ENCODE measurements at regions not wholly inside any gene's neighbourhood (a gene's known extent, or its start where the extent isn't known, plus 50 kb on each side); places are given as distances from the start of the nearest gene placed in this dataset.

- no peak for DNase-seq
Measured at GRCh38 chr16:6988846-6989245, 343.8 kb upstream of the RBFOX1 start.

DNA sequence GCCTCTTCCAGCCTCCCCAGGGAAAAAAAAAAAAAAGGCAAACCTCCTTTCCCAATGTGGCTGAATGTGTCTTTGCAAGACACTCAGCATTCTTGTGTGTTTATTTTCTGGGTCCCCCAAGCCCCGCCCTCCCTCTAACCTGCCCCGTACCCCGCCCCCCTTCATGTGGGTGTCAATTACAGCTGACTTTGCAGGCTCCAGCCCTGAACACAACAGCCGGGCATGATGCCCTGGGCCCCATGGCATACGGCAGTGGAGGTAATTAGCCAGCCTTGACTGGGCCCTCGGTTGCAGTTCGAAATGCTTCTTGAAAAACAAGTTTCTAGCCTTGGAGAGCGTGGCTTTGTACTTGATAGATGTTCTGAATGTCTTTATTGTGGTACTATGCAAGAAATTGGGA, 354.7 kb upstream of the RBFOX1 start:
- no peak for DNase-seq

GRCh38 chr16:6977291-6977690, 355.4 kb upstream of the RBFOX1 start:
- no peak for DNase-seq

- DNase-seq, result no peak
Measured at GRCh38 chr16:6976716-6977115, 355.9 kb upstream of the RBFOX1 start.

DNA sequence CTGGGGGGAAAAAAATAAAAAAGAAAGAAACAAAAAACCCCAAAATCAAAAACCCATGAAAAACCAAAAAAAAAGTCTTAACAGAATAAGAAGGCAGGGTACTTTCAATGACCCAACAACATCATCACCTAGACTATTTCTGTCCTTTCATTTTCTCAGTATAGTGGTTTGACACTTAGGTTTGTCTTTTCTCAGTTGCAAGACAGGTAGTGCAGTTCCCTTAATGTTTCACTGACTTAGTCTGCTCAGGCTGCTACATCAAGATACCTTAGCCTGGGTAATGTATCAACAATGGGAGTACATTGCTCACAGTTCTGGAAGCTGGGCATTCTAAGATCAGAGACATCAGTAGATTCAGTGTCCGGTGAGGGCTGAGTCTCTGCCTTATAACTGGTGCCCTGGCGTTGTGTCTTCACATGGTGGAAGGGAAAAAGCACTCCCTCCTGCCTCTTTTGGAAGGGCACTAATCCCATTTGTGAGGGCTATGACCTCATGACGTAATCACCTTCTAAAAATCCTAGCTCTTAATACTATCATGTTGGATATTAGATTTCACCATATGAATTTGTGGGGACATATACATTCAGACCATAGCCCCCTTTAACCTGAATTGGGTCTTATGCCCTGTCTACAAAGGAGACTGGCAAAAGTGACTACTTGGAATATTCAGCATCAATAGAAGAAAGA, 362.3 kb upstream of the RBFOX1 start:
- no peak for DNase-seq

GRCh38 chr16:6969594-6969993, 363.1 kb upstream of the RBFOX1 start:
- no peak for DNase-seq

DNA sequence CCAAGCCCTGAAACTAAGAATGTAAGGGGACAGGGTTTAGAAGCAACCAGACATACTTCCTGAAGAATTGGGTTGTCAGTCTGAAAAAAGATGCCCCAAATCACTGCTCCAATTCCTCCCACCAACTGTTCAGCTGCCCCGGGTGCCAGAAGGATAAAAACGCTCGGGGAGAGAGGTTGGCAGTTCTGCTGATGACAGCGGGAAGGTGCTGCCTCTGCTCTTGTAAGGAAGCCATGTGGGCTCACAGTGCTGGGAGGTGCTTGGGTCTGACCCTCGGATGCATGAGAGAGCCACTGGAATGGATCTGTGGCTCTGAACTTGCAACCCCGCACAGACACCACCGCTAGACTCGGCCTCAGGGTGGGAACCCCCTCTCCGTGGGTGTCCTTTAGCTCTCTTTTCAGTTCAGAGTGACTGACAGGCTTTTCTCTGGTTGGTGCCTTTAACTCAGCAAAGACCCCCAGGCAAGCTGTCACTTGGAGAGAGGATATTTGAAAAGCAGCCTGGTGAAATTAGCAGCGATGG, 364.8 kb upstream of the RBFOX1 start:
- DNase-seq, result no peak

DNA sequence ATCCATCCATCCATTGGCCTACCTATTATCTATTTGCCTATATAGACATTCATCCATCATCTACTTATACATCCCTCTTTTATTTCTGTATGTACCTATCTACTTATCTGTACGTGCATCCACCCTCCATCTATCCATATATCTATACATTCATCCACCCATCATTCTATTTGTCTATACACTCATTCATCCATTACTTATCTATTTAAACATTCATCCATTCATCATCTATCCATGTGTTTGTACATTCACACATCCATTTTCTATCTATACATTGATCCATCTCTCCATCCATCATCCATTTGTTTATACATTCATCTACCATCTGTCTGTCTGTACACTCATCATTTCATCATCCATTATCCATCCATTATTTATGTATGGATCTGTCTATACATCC, 365.7 kb upstream of the RBFOX1 start:
- no peak for DNase-seq

DNA sequence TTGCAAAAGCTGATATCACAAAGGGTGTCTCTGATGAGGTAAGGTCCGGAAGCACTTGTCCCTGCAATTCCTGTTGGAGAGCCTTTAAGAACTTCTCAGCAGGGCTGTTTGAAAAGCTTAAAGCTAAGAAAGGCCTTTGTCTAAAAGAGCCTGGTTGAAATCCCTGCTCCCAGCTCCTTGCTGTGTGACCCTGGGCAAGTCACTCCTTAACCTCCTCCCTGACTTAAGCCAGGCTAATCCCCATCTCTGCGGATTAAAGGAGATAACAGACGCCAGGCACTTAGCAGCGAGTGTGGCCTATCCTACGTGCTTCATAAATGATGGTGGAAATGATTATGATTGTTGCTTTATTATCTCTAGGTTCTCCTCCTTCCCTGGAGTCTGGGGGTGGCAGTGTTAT, 368.0 kb upstream of the RBFOX1 start:
- no peak for DNase-seq

DNA sequence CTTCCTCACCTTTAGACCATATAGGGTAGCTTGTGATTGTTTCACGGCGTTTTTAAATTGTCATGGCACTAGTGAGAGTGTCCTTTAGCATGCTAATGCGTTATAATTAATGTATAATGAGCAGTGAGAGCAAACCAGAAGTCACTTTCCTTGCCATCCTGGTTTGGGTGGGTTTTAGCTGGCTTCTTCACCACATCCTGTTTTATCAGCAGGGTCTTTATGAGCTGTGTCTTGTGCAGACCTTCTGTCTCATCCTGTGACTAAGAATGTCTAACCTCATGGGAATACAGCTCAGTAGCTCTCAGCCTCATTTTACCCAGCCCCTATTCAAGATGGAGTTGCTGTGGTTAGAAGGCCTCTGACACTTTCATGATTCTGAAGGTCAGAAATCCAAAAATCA, 370.9 kb upstream of the RBFOX1 start:
- no peak for DNase-seq

GRCh38 chr16:6958184-6958583, 374.5 kb upstream of the RBFOX1 start:
- DNase-seq, result no peak

DNA sequence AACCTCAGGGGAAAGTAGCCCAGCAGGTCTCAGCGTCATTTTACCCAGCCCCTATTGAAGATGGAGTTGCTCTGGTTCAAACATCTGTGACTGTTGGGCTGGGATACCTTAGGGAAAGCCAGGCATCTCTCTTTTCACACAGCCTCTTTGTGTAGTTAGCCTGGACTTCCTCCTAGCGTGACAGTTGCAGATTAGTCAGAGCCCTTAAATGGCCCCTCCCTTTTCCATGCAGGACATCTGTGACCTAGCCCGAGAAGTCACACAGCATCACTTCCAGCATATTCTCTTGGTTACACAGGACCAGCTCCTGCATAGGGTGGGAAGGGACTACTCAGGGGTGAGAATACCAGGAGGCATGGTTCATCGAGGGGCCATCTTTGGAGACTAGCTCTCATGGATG, 375.0 kb upstream of the RBFOX1 start:
- DNase-seq, result no peak

GRCh38 chr16:6956511-6956910, 376.1 kb upstream of the RBFOX1 start:
- DNase-seq, result no peak

GRCh38 chr16:6955303-6955702, 377.3 kb upstream of the RBFOX1 start:
- DNase-seq, result no peak

DNA sequence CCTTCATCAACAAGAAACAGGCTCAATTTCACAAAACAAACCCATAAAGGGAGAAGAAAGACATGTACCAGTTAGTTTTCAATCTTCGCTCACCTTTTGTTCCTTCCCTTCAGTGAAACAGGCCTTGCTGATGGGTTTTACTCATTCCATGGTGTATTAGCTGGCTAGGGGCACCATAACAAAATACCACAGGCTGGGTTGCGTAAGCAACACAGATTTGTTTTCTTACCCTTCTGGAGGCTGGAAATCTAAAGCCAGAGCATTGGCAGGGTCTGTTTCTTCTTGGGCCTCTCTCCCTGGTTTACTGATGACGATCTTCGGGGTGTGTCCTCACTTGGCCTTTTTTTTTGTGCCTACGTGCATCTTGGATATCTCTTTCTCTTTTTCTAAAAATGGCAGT, 383.4 kb upstream of the RBFOX1 start:
- DNase-seq, result no peak

- no peak for DNase-seq
Measured at GRCh38 chr16:6947291-6947690, 385.4 kb upstream of the RBFOX1 start.

DNA sequence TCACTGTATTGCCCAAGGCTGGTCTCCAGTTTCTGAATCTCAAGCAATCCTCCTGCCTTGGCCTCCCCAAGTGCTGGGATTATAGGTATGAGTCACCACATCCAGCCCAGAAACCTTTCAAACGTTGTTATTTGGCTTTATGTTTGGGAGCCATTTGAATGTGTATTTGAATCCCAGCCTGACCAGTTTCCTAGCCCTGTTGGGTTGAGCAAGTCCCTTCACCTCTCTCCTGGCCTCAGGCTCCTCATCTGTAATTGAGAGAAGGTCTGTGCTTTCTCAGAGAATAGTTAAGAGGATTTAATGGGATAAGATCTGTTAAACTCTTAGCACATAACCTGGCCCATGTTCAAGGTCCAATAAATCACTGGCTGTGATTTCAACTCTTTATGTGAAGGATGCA, 385.8 kb upstream of the RBFOX1 start:
- DNase-seq, result no peak

DNA sequence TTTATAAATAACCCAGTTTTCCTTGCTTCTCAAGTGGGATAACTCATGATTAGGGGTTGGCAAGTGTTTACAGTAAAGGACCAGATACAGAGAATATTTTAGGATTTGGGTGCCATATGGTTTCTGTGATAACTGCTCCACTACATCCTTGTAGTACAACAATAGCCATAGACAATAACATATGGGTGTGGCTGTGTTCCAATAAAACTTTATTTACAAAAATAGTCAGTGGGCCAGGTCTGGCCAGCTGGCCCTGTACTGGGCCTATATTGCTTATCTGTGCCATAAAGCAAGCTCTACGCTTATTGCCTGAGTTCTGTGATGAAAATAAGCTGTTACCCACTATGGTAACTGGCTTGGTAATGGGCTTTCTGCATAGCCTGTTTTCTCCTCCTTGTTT, 386.5 kb upstream of the RBFOX1 start:
- no peak for DNase-seq

DNA sequence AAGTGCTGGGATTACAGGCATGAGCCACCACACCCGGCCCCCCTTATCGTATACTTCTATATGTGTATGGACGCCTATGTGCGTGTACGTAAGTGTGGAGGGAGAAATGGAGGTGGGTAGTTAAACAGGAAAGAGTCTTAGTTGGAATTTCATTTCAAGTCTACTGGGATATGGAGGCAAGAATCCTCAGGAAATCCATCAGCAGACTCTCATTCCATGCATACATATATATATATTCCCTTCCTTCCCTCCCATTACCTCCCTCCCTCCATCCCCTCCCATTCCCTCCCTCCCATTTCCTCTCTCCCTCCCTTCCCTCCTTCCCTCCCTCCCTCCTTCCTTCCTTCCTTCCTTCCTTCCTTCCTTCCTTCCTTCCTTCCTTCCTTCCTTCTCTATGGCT, 391.7 kb upstream of the RBFOX1 start:
- no peak for DNase-seq

- DNase-seq, result no peak
Measured at GRCh38 chr16:6937641-6938040, 395.0 kb upstream of the RBFOX1 start.

GRCh38 chr16:6932871-6933385, 399.7 kb upstream of the RBFOX1 start:
- no peak for DNase-seq

- DNase-seq, result no peak
Measured at GRCh38 chr16:6929868-6930267, 402.8 kb upstream of the RBFOX1 start.

GRCh38 chr16:6926762-6927161, 405.9 kb upstream of the RBFOX1 start:
- DNase-seq, result no peak

GRCh38 chr16:6926341-6926740, 406.3 kb upstream of the RBFOX1 start:
- no peak for DNase-seq

DNA sequence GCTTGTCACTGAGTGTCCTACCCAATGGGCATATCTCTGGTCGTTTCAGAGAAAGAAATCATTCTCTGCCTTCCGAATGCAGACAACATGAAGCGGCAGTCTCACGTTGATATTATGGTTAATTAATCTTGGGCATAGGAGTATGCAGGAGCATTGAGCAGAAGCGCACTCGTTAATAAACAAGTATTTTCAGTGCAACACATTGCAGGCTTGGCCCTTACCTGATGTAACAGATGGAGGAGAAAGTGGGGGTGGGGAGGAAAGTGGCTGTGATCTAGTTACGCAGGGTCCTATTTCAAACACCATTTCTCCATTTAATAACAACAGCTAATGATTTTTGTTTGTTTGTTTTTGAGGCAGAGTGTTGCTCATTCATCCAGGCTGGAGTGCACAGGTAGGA, 414.0 kb upstream of the RBFOX1 start:
- DNase-seq, result no peak

Data from activated CD4-positive, alpha-beta T cell treated with anti-CD3 and anti-CD28 coated beads, Interleukin-2, amount 50 U/mL, for 4 hours (primary cell).